GM12872 (cell line): ENCODE measurements at regions not wholly inside any gene's neighbourhood (a gene's known extent, or its start where the extent isn't known, plus 50 kb on each side); places are given as distances from the start of the nearest gene placed in this dataset.

Source experiments
- CTCF ChIP-seq: IDR thresholded peaks from 3 replicates; pipeline ENCODE4 v1.5.1; 2011; ENCODE audit warnings: low read depth, mild to moderate bottlenecking, low read length, moderate library complexity; ENCODE audit not compliant: insufficient read depth

GRCh38 chr6:102438171-102438570, 1044.7 kb downstream of the GRIK2 start:
- no peak for TF ChIP-seq CTCF

- TF ChIP-seq CTCF: no peak
Measured at GRCh38 chr6:102417368-102417998, 1024.0 kb downstream of the GRIK2 start.

GRCh38 chr6:102415891-102416290, 1022.4 kb downstream of the GRIK2 start:
- TF ChIP-seq CTCF: no peak

- TF ChIP-seq CTCF: no peak
Measured at GRCh38 chr6:102411796-102412195, 1018.3 kb downstream of the GRIK2 start.

- no peak for TF ChIP-seq CTCF
Measured at GRCh38 chr6:102407886-102408741, 1014.6 kb downstream of the GRIK2 start.

GRCh38 chr6:102405860-102406259, 1012.4 kb downstream of the GRIK2 start:
- TF ChIP-seq CTCF: no peak

DNA sequence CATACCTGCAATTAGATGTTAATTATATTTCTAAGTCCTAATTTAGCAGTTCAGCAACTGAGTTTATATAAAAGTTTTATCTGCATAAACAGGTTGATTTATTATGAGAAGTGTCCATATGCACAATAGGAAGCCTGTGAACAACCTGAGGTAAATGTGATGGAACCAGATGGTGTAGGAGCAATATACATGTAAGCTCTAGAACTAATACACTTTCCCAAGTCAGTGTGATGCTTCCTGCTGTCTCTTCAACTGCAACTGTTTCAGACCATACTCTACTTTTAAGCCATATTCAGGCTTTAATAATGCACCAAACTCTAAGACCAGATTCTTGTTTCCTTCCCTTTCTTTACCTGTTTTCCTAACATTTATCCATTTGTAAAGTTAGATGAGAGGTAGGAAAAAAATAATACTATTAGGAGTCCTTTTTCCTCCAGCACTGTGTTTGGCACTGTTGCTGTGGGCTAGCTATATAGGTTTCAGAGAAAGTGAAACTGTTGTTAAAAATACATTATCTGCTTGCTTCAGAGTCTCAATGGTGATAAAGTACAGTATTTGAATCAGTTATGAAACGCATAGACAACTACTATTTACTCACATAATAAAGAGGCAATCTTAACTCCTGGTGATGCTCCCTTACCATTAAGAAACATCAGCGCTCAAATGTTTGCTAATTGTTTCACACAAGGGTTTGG, 1009.3 kb downstream of the GRIK2 start:
- no peak for TF ChIP-seq CTCF
